Osteoblast (primary cell): ENCODE measurements at regions not wholly inside any gene's neighbourhood (a gene's known extent, or its start where the extent isn't known, plus 50 kb on each side); places are given as distances from the start of the nearest gene placed in this dataset.

Source experiments
- DNase-seq: peaks from one replicate; pipeline ENCODE4 v3.0.0; 2011; ENCODE audit warnings: low spot score, mixed read lengths; ENCODE audit not compliant: insufficient read length; ENCODE audit errors: missing footprints
- H2AFZ ChIP-seq: 2 replicates; pipeline ENCODE4 v1.6.0; 2011; ENCODE audit warnings: mild to moderate bottlenecking, low read length
- H3K27ac ChIP-seq: 2 replicates; pipeline ENCODE4 v1.5.1; 2011; ENCODE audit warnings: mild to moderate bottlenecking, low read depth, low read length, moderate library complexity
- H3K27me3 ChIP-seq: 2 replicates; pipeline ENCODE4 v1.6.0; 2012; ENCODE audit warnings: mild to moderate bottlenecking, control low read depth, inconsistent platforms, low read length, moderate library complexity; ENCODE audit not compliant: insufficient read depth
- H3K36me3 ChIP-seq: 2 replicates; pipeline ENCODE4 v1.5.1; 2011; ENCODE audit warnings: mild to moderate bottlenecking, low read length, control low read depth, moderate library complexity; ENCODE audit not compliant: insufficient read depth
- H3K4me1 ChIP-seq: 2 replicates; pipeline ENCODE4 v1.5.1; 2011; ENCODE audit warnings: mild to moderate bottlenecking, low read length, control low read depth, moderate library complexity; ENCODE audit not compliant: insufficient read depth
- H3K4me2 ChIP-seq: 2 replicates; pipeline ENCODE4 v1.6.0; 2011; ENCODE audit warnings: mild to moderate bottlenecking, low read length; ENCODE audit not compliant: insufficient read depth
- H3K4me3 ChIP-seq: fragments of 200-600 bp; sonication (generic); 3 replicates; pipeline ENCODE4 v1.5.1; 2012; ENCODE audit warnings: mild to moderate bottlenecking, low read length, inconsistent platforms; ENCODE audit not compliant: insufficient read depth
- H3K79me2 ChIP-seq: 2 replicates; pipeline ENCODE4 v1.6.0; 2012; ENCODE audit warnings: mild to moderate bottlenecking, low read length, control low read depth, inconsistent platforms; ENCODE audit not compliant: insufficient read depth
- H3K9me3 ChIP-seq: 2 replicates; pipeline ENCODE4 v1.5.1; 2011; ENCODE audit warnings: low read depth, low read length, control low read depth
- H4K20me1 ChIP-seq: 2 replicates; pipeline ENCODE4 v1.6.0; 2012; ENCODE audit warnings: mild to moderate bottlenecking, low read length, control low read depth; ENCODE audit not compliant: insufficient read depth
- TF ChIP-seq, protein P1 (sequence below): IDR thresholded peaks from 2 replicates; pipeline ENCODE4 v1.5.1; 2011; ENCODE audit warnings: mild to moderate bottlenecking, low read depth, low read length, moderate library complexity; ENCODE audit errors: extremely low read depth

DNA sequence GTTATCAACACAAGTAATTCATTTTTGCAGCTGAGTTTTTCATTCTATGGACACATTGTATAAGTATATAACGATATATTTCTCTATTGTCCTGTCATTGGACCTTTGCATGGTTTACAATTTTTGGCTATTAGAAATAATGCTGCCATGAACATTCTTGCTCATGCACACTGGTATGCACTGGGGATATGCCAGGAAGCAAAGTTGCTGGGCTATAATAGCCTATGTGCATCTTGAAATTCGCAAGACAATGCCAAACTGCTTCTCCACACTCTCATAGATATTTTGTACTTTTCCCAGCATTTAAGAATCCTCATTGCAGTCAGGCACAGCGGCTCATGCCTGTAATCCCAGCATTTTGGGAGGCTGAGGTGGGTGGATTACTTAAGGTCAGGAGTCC, 852.6 kb upstream of the ID2 start:
- H3K4me2 ChIP-seq: no peak overlapping the region
- TF ChIP-seq, protein P1, sequence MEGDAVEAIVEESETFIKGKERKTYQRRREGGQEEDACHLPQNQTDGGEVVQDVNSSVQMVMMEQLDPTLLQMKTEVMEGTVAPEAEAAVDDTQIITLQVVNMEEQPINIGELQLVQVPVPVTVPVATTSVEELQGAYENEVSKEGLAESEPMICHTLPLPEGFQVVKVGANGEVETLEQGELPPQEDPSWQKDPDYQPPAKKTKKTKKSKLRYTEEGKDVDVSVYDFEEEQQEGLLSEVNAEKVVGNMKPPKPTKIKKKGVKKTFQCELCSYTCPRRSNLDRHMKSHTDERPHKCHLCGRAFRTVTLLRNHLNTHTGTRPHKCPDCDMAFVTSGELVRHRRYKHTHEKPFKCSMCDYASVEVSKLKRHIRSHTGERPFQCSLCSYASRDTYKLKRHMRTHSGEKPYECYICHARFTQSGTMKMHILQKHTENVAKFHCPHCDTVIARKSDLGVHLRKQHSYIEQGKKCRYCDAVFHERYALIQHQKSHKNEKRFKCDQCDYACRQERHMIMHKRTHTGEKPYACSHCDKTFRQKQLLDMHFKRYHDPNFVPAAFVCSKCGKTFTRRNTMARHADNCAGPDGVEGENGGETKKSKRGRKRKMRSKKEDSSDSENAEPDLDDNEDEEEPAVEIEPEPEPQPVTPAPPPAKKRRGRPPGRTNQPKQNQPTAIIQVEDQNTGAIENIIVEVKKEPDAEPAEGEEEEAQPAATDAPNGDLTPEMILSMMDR: no peak
- H3K9me3 ChIP-seq: no peaks in the 10 kb centered on the region
- no peak overlapping the region for H3K4me3 ChIP-seq
- H4K20me1 ChIP-seq: no peaks in the 10 kb centered on the region
- no peak overlapping the region for H2AFZ ChIP-seq
- H3K4me1 ChIP-seq: peaks cover 12% of the 10 kb centered on the region
- H3K79me2 ChIP-seq: no peaks in the 10 kb centered on the region
- H3K27ac ChIP-seq: no peak overlapping the region
- no peak for DNase-seq
- H3K36me3 ChIP-seq: no peaks in the 10 kb centered on the region
- no peaks in the 10 kb centered on the region for H3K27me3 ChIP-seq

DNA sequence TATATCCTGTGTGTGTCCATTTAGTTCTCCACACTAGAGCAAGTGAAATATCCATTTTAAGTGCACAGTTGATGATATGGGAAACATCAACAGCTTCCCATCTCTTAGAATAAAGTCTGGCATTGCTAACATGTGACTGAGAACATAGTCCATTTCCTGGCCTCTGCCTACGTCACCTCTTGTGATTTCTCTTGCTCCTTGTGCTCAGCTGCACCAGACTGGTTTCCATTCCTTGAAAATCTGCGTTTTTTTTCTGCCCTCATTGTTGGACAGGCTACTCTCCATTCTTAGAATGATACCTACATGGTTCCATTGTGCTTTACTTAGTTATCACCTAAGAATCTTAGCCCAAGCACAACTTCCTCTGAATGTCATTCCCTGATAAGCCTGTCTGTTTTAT, 851.2 kb upstream of the ID2 start:
- Histone ChIP-seq H3K79me2 (no peaks in the 10 kb centered on the region), H3K27me3 (no peaks in the 10 kb centered on the region), H4K20me1 (no peaks in the 10 kb centered on the region), H3K4me2 (no peak overlapping the region), H3K27ac (no peak overlapping the region), H3K4me3 (no peak overlapping the region), H3K9me3 (no peaks in the 10 kb centered on the region), H2AFZ (no peak overlapping the region), H3K36me3 (no peaks in the 10 kb centered on the region), H3K4me1 (peaks cover 6% of the 10 kb centered on the region)
- TF ChIP-seq, protein P1: no peak
- no peak for DNase-seq

GRCh38 chr2:7835151-7835550, 846.7 kb upstream of the ID2 start:
- DNase-seq: no peak
- no peak overlapping the region for H2AFZ ChIP-seq
- TF ChIP-seq, protein P1: no peak

DNA sequence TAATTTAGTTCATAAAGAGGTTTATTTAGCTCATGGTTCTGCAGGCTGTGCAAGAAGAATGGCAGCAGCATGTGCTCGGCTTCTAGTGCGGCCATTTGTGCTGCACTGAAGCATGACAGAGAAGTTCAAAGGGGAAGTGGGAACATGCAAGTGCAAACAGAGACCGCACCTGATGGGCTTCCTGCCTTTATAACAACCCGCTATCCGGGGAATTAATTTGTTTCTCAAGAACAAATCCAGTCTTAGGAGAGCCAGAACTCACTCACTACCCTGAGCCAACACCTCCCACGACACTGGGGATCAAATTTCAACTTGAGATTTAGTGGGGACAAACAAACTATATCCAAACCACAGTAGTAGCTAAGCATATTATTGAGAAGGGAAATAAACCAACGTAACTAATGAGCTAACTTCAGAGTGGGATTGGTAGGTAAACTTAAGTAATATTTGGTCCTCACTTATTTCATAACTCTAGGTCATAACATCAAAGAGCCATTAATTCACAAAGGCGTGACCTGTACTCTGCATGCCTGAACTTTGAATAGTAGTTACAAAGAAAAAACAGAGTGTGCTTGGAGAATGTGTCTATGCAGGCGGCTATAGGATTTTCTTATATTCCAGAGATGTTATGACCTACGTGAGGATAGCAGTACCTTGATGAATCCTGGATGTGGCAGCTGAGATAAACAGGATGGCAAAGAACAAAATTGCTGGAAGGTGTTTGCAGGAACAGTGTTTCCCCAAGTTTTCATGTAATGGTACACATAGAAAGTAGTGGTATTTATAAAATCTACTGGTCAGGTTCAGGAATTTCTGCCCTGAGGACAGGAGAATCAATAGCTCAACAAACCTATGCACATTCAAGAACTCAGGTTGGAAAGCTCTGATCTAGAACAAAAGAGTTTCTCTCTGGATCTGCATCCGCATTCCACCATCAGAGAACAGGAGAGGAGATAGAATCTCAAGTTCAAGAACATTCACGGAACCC, 845.9 kb upstream of the ID2 start:
- peak; percentile 69 for DNase-seq
- H3K9me3 ChIP-seq: no peaks in the 10 kb centered on the region
- no peaks in the 10 kb centered on the region for H3K36me3 ChIP-seq
- no peak overlapping the region for H3K4me3 ChIP-seq
- H3K27ac ChIP-seq: no peak overlapping the region
- H3K27me3 ChIP-seq: no peaks in the 10 kb centered on the region
- H2AFZ ChIP-seq: no peak overlapping the region
- no peak overlapping the region for H3K4me2 ChIP-seq
- H3K79me2 ChIP-seq: no peaks in the 10 kb centered on the region
- no peaks in the 10 kb centered on the region for H3K4me1 ChIP-seq
- TF ChIP-seq, protein P1: no peak
- H4K20me1 ChIP-seq: no peaks in the 10 kb centered on the region

More at GRCh38 chr2:7835151-7835550, 846.7 kb upstream of the ID2 start:
- Histone ChIP-seq H3K36me3 (no peaks in the 10 kb centered on the region), H3K27me3 (no peaks in the 10 kb centered on the region), H3K4me2 (no peak overlapping the region), H3K4me1 (no peaks in the 10 kb centered on the region), H4K20me1 (no peaks in the 10 kb centered on the region), H3K79me2 (no peaks in the 10 kb centered on the region), H3K4me3 (no peak overlapping the region), H3K27ac (no peak overlapping the region), H3K9me3 (no peaks in the 10 kb centered on the region)
